B cell (primary cell): ENCODE measurements at regions not wholly inside any gene's neighbourhood (a gene's known extent, or its start where the extent isn't known, plus 50 kb on each side); places are given as distances from the start of the nearest gene placed in this dataset.

ENCODE experiments used
- ATAC-seq: fragments of 200-7000 bp; cut with Tn5 transposase; one replicate; pipeline ENCODE4 v1.10.0; 2021; ENCODE audit warnings: low read depth, mild to moderate bottlenecking, moderate number of reproducible peaks, moderate library complexity
- CTCF ChIA-PET: fragments of 350-600 bp; sonication (Branson Sonifier 250); formaldehyde crosslinking; loops from one replicate; lab custom pipeline; 2021; ENCODE audit warnings: antibody characterized with exemption, inconsistent platforms; lab: Charles Lee
- POLR2A ChIA-PET: fragments of 350-600 bp; sonication (Branson Sonifier 250); formaldehyde crosslinking; loops from one replicate; lab custom pipeline; 2021; ENCODE audit warnings: antibody characterized with exemption; lab: Charles Lee
- DNase-seq: peaks from one replicate; pipeline ENCODE4 v3.0.0; 2013
- H2AFZ ChIP-seq: 2 replicates; pipeline ENCODE4 v1.6.1; 2012; ENCODE audit warnings: mild to moderate bottlenecking, low read depth, low read length; ENCODE audit not compliant: insufficient read depth, poor library complexity, severe bottlenecking
- H3K27ac ChIP-seq, 2 donors: 1 replicate in 1 of 2; 2 replicates in 1 of 2; pipeline ENCODE4 v1.5.1; 2012 to 2013; ENCODE audit warnings: low read length in 2 of 2, mild to moderate bottlenecking in 2 of 2, moderate library complexity in 1 of 2
- H3K27me3 ChIP-seq, 4 experiments: fragments of 200-600 bp in 1 of 4; sonication (generic) in 1 of 4; replicated peaks in 1 of 4; 1 replicate in 2 of 4; 2 replicates in 2 of 4; pipeline versions ENCODE4 v1.6.1 to v1.7.0; 2013 to 2016; ENCODE audit warnings: low read length in 3 of 4, mild to moderate bottlenecking in 2 of 4, mixed read lengths in 1 of 4, moderate library complexity in 1 of 4; ENCODE audit not compliant: insufficient read depth in 4 of 4, control insufficient read depth in 3 of 4; ENCODE audit errors: control extremely low read depth in 1 of 4
- H3K36me3 ChIP-seq, 2 experiments: replicated peaks in 1 of 2; 1 replicate in 1 of 2; 2 replicates in 1 of 2; pipeline versions ENCODE4 v1.6.1 to v1.7.1; 2013; ENCODE audit warnings: low read length in 1 of 2; ENCODE audit not compliant: insufficient read depth in 2 of 2, control insufficient read depth in 1 of 2; ENCODE audit errors: control extremely low read depth in 1 of 2, extremely low read depth in 1 of 2
- H3K4me1 ChIP-seq, 2 donors: fragments of 200-600 bp in 1 of 2; sonication (generic) in 1 of 2; 1 replicate in 1 of 2; 2 replicates in 1 of 2; pipeline versions ENCODE4 v1.5.1 to v1.6.1; 2013 to 2017; ENCODE audit warnings: low read length in 2 of 2; ENCODE audit not compliant: control insufficient read depth in 2 of 2, insufficient read depth in 2 of 2
- H3K4me2 ChIP-seq: replicated peaks from 2 replicates; pipeline ENCODE3; 2012; ENCODE audit warnings: mild to moderate bottlenecking, low read depth, low read length; ENCODE audit not compliant: poor library complexity, severe bottlenecking
- H3K4me3 ChIP-seq, 5 experiments: fragments of 200-600 bp in 1 of 5; sonication (generic) in 1 of 5; 1 replicate in 3 of 5; 2 replicates in 2 of 5; pipeline versions ENCODE4 v1.5.1 to v1.7.0; 2011 to 2016; ENCODE audit warnings: low read length in 4 of 5, mild to moderate bottlenecking in 4 of 5, low read depth in 2 of 5, control low read depth in 1 of 5, moderate library complexity in 1 of 5; ENCODE audit not compliant: insufficient read depth in 1 of 5; ENCODE audit errors: control extremely low read depth in 1 of 5, extremely low read depth in 1 of 5
- H3K79me2 ChIP-seq: fragments of 200-600 bp; sonication (generic); one replicate; pipeline ENCODE4 v1.6.0; 2016; ENCODE audit warnings: low read length; ENCODE audit not compliant: control insufficient read depth, insufficient read depth
- H3K9ac ChIP-seq: fragments of 200-600 bp; sonication (generic); 2 replicates; pipeline ENCODE4 v1.6.1; 2017; ENCODE audit warnings: mild to moderate bottlenecking, low read length, moderate library complexity
- H3K9me3 ChIP-seq, 3 donors: one replicate each; pipeline versions ENCODE4 v1.6.1 to v1.7.1; 2013; ENCODE audit warnings: low read length in 2 of 3; ENCODE audit not compliant: control insufficient read depth in 2 of 3, insufficient read depth in 1 of 3; ENCODE audit errors: control extremely low read depth in 1 of 3
- H4K20me1 ChIP-seq: 2 replicates; pipeline ENCODE4 v1.6.0; 2012; ENCODE audit warnings: mild to moderate bottlenecking, low read length; ENCODE audit not compliant: insufficient read depth, control insufficient read depth, poor library complexity, severe bottlenecking
- H3K27ac Mint-ChIP-seq: one replicate; pipeline ENCODE4 v1.8.0; 2021; ENCODE audit warnings: mixed read lengths
- H3K27me3 Mint-ChIP-seq: one replicate; pipeline ENCODE4 v1.8.0; 2021; ENCODE audit warnings: mixed read lengths
- H3K4me1 Mint-ChIP-seq: one replicate; pipeline ENCODE4 v1.8.0; 2021; ENCODE audit warnings: mixed read lengths
- H3K4me3 Mint-ChIP-seq: one replicate; pipeline ENCODE4 v1.8.0; 2021; ENCODE audit warnings: mixed read lengths
- H3K9me3 Mint-ChIP-seq: one replicate; pipeline ENCODE4 v1.8.0; 2022; ENCODE audit warnings: mixed read lengths; ENCODE audit not compliant: insufficient read depth
- EZH2 ChIP-seq: IDR thresholded peaks from 2 replicates; pipeline ENCODE4 v1.6.1; 2012; ENCODE audit warnings: borderline replicate concordance, low read depth, mild to moderate bottlenecking, moderate library complexity, low read length; ENCODE audit not compliant: insufficient read depth, poor library complexity, severe bottlenecking
- WGBS: methylation state at CpG from one replicate; pipeline ENCODE4 v1.1.5; 2013; ENCODE audit warnings: missing lambda C conversion rate; ENCODE audit not compliant: insufficient coverage; 5-methylcytosine and 5-hydroxymethylcytosine counted together
- intact Hi-C: fragments of 100-400 bp; cut with micrococcal nuclease; formaldehyde crosslinking; loops from one replicate; pipeline ENCODE4 v1.10.0; 2022
- TF ChIP-seq, protein P1 (sequence below): fragments of 200-600 bp; IDR thresholded peaks from one replicate; pipeline ENCODE4 v1.8.0; 2022; ENCODE audit warnings: antibody characterized with exemption, mild to moderate bottlenecking

DNA sequence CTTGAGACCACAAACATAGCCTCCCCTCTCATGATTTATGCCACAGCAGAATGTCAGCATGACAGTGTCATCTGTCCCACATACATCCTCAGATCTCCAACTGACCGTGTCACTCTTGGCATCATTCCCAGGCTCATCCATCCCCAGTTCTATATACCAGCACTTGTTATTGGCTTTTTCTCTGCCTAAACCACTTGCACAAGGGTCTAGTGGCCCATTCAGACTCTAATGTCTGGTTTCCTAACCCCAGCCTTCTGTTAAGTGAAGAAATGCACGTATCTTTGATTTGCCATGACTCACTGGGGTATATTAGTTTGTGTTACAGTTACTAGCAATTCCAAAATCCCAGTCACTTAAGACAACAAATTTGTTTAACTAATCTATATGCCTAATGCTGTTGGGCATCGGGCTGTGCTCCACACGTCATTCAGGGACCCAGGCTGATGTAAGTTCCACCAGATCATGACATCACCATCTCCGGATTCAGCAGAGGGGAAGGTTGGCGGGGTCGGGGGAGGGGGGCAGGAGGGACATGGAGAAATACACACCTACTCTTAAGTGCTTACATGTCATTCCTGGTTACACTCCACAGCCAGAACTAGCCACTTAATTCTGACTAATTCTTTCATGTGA, 517.4 kb downstream of the BUD13 start:
- H3K27me3 Mint-ChIP-seq: peaks cover 3% of the 10 kb centered on the region
- intact Hi-C loops: no loop called here
- Histone ChIP-seq H3K9me3 (peaks cover 0 to 12% (median 0%) of the 10 kb centered on the region in 3 donors), H2AFZ (no peak overlapping the region), H3K36me3 (no peaks in the 10 kb centered on the region), H3K27ac (no peak overlapping the region), H3K4me1 (no peaks in the 10 kb centered on the region), H3K4me3 (no peak overlapping the region), H4K20me1 (no peaks in the 10 kb centered on the region), H3K27me3 (peaks cover 0 to 4% (median 0%) of the 10 kb centered on the region in 4 experiments), H3K9ac (no peak overlapping the region), H3K4me2 (no peak overlapping the region), H3K79me2 (no peaks in the 10 kb centered on the region)
- DNase-seq: no peak
- CTCF ChIA-PET: no interaction called here
- no peaks in the 10 kb centered on the region for H3K4me1 Mint-ChIP-seq
- no peak overlapping the region for H3K4me3 Mint-ChIP-seq
- 85% methylated on average over 1 of the region's 7 CpGs for WGBS
- peaks cover 2% of the 10 kb centered on the region for H3K9me3 Mint-ChIP-seq
- POLR2A ChIA-PET: no interaction called here
- no peak for ATAC-seq
- TF ChIP-seq EZH2: no peak
- TF ChIP-seq, protein P1, sequence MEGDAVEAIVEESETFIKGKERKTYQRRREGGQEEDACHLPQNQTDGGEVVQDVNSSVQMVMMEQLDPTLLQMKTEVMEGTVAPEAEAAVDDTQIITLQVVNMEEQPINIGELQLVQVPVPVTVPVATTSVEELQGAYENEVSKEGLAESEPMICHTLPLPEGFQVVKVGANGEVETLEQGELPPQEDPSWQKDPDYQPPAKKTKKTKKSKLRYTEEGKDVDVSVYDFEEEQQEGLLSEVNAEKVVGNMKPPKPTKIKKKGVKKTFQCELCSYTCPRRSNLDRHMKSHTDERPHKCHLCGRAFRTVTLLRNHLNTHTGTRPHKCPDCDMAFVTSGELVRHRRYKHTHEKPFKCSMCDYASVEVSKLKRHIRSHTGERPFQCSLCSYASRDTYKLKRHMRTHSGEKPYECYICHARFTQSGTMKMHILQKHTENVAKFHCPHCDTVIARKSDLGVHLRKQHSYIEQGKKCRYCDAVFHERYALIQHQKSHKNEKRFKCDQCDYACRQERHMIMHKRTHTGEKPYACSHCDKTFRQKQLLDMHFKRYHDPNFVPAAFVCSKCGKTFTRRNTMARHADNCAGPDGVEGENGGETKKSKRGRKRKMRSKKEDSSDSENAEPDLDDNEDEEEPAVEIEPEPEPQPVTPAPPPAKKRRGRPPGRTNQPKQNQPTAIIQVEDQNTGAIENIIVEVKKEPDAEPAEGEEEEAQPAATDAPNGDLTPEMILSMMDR: no peak
- H3K27ac Mint-ChIP-seq: no peak overlapping the region

DNA sequence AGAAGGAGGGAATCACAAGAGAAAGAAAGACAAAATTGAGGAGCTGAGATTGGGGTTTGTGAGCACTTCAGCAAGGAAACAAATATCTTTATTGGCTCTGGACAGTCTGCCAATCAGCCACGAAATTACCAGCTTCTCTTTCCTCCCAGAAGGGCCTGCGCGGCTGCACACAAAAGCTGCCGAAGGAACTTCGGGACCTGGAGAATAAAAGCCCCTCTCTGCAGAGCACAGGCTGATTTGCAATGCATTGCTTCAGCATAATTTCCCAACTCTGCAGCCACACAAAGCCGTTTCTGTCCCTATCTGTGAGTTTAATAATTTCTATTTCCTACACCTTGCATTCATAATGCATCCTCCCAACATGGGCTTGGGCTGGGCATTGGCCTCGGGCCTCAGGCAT, 522.6 kb downstream of the BUD13 start:
- ChIA-PET CTCF (no interaction called here), POLR2A (no interaction called here)
- no peaks in the 10 kb centered on the region for H3K27me3 ChIP-seq
- no peak overlapping the region for H3K4me3 ChIP-seq
- no peaks in the 10 kb centered on the region for H3K79me2 ChIP-seq
- Mint-ChIP-seq H3K4me1 (no peaks in the 10 kb centered on the region), H3K9me3 (peaks cover 2% of the 10 kb centered on the region), H3K4me3 (no peak overlapping the region), H3K27me3 (no peaks in the 10 kb centered on the region), H3K27ac (no peak overlapping the region)
- no peak overlapping the region for H3K4me2 ChIP-seq
- intact Hi-C loops: no loop called here
- no peak overlapping the region for H3K9ac ChIP-seq
- H2AFZ ChIP-seq: no peak overlapping the region
- peaks cover 0 to 12% (median 0%) of the 10 kb centered on the region in 3 donors for H3K9me3 ChIP-seq
- no peaks in the 10 kb centered on the region for H4K20me1 ChIP-seq
- no peak overlapping the region for H3K27ac ChIP-seq
- no peaks in the 10 kb centered on the region for H3K4me1 ChIP-seq
- 83% methylated on average over 5 of the region's 7 CpGs for WGBS
- H3K36me3 ChIP-seq: no peaks in the 10 kb centered on the region
- TF ChIP-seq EZH2: no peak
- TF ChIP-seq, protein P1: no peak
- DNase-seq: no peak
- no peak for ATAC-seq
